Kidney (tissue), 13 donors: ENCODE measurements at regions not wholly inside any gene's neighbourhood (a gene's known extent, or its start where the extent isn't known, plus 50 kb on each side); places are given as distances from the start of the nearest gene placed in this dataset.

Source experiments
- DNase-seq, 5 donors: peaks; one replicate each; pipeline ENCODE4 v3.0.0-alpha.2; 2013 to 2020
- FAIRE-seq: peaks from 2 replicates; lab custom pipeline; 2012; peaks lifted over from hg19 to GRCh38; lab: Jason Lieb, UNC
- H3K27ac ChIP-seq, 2 donors: one replicate each; pipeline ENCODE4 v1.7.0; 2013; ENCODE audit warnings: low read depth in 2 of 2, low read length in 2 of 2, inconsistent platforms in 1 of 2
- H3K27me3 ChIP-seq: one replicate; pipeline ENCODE4 v1.7.1; 2013; ENCODE audit warnings: low read length, inconsistent platforms; ENCODE audit not compliant: control insufficient read depth, insufficient read depth
- H3K36me3 ChIP-seq, 3 donors: one replicate each; pipeline versions ENCODE4 v1.7.0 to v1.7.1; 2013; ENCODE audit warnings: low read length in 3 of 3, control low read depth in 1 of 3, inconsistent platforms in 1 of 3; ENCODE audit not compliant: insufficient read depth in 3 of 3, control insufficient read depth in 2 of 3
- H3K4me1 ChIP-seq, 3 donors: one replicate each; pipeline versions ENCODE4 v1.7.0 to v1.7.1; 2013; ENCODE audit warnings: low read length in 3 of 3, inconsistent platforms in 1 of 3, low read depth in 1 of 3; ENCODE audit not compliant: control insufficient read depth in 2 of 3, insufficient read depth in 2 of 3
- H3K4me3 ChIP-seq, 3 donors: one replicate each; pipeline versions ENCODE4 v1.7.0 to v1.8.1; 2013; ENCODE audit warnings: low read length in 3 of 3, control low read depth in 1 of 3, inconsistent platforms in 1 of 3
- H3K9ac ChIP-seq, 3 donors: one replicate each; pipeline versions ENCODE4 v1.7.0 to v1.7.1; 2013; ENCODE audit warnings: low read length in 3 of 3, control low read depth in 1 of 3, inconsistent platforms in 1 of 3
- H3K9me3 ChIP-seq, 3 donors: one replicate each; pipeline versions ENCODE4 v1.7.0 to v1.7.1; 2013; ENCODE audit warnings: low read length in 3 of 3, control low read depth in 1 of 3, inconsistent platforms in 1 of 3; ENCODE audit not compliant: control insufficient read depth in 2 of 3, insufficient read depth in 1 of 3
- CTCF ChIP-seq: IDR thresholded peaks from 3 replicates; pipeline ENCODE4 v1.5.1; 2012; ENCODE audit warnings: mild to moderate bottlenecking, moderate library complexity, borderline replicate concordance; ENCODE audit not compliant: insufficient read depth; ENCODE audit errors: extremely low read depth
- intact Hi-C: fragments of 100-400 bp; cut with DNase I; formaldehyde crosslinking; loops from one replicate; pipeline ENCODE4 v1.11.1; 2022
- donor health status: control.
- donor health status: control.
- donor health status: control.
- donor health status: control.
- donor health status: control.
- donor health status: DM: yes; HTN: yes; CAD: no.
- donor health status: Normal renal cell carcinoma (clear cell type).

GRCh38 chr1:115437196-115437595 lies 99.1 kb upstream of the NGF start:
- FAIRE-seq: no peak
- no peak for DNase-seq
- Histone ChIP-seq H3K4me1 (peaks cover 0 to 4% (median 0%) of the 10 kb centered on the region in 3 donors), H3K9ac (no peak overlapping the region), H3K27me3 (no peaks in the 10 kb centered on the region), H3K9me3 (no peaks in the 10 kb centered on the region), H3K4me3 (no peak overlapping the region), H3K27ac (no peak overlapping the region), H3K36me3 (no peaks in the 10 kb centered on the region)
- intact Hi-C loops: no loop called here
- TF ChIP-seq CTCF: no peak

- Histone ChIP-seq H3K27ac (no peak overlapping the region), H3K4me1 (peaks cover 0 to 4% (median 0%) of the 10 kb centered on the region in 3 donors), H3K9ac (no peak overlapping the region), H3K9me3 (no peaks in the 10 kb centered on the region), H3K27me3 (no peaks in the 10 kb centered on the region), H3K4me3 (no peak overlapping the region), H3K36me3 (no peaks in the 10 kb centered on the region)
- DNase-seq: no peak
- no peak for TF ChIP-seq CTCF
- intact Hi-C loops: no loop called here
- no peak for FAIRE-seq
Observed at GRCh38 chr1:115436596-115436995, 98.5 kb upstream of the NGF start.

GRCh38 chr1:115433483-115433882 lies 95.4 kb upstream of the NGF start:
- Histone ChIP-seq H3K9me3 (no peaks in the 10 kb centered on the region), H3K27ac (peak overlapping the region in 1 of 2 donors; percentile 32), H3K4me1 (peaks cover 0 to 4% (median 0%) of the 10 kb centered on the region in 3 donors), H3K36me3 (no peaks in the 10 kb centered on the region), H3K27me3 (no peaks in the 10 kb centered on the region), H3K9ac (no peak overlapping the region), H3K4me3 (no peak overlapping the region)
- intact Hi-C loops: no loop called here
- TF ChIP-seq CTCF: no peak
- FAIRE-seq: no peak
- peak in 3 of 5 donors; percentile 16 to 73 (median 32) for DNase-seq

GRCh38 chr1:115432061-115432460 lies 94.0 kb upstream of the NGF start:
- DNase-seq: no peak
- TF ChIP-seq CTCF: no peak
- Histone ChIP-seq H3K27ac (no peak overlapping the region), H3K9me3 (no peaks in the 10 kb centered on the region), H3K9ac (no peak overlapping the region), H3K36me3 (no peaks in the 10 kb centered on the region), H3K4me3 (no peak overlapping the region), H3K27me3 (no peaks in the 10 kb centered on the region), H3K4me1 (peaks cover 0 to 4% (median 0%) of the 10 kb centered on the region in 3 donors)
- FAIRE-seq: no peak
- intact Hi-C loops: no loop called here
